SK-N-MC (cell line): ENCODE measurements at regions not wholly inside any gene's neighbourhood (a gene's known extent, or its start where the extent isn't known, plus 50 kb on each side); places are given as distances from the start of the nearest gene placed in this dataset.
"Not testable (repeated sequence)": the region's sequence is repeated elsewhere in the genome, so short reads cannot be mapped to it uniquely, and the experiment has no call there.

Source experiments
- DNase-seq: peaks from one replicate; pipeline ENCODE4 v3.0.0-alpha.2; 2011; ENCODE audit warnings: low read depth, low spot score
- H3K27ac ChIP-seq: fragments of 200-600 bp; sonication (generic); 2 replicates; pipeline ENCODE4 v1.5.1; 2016; ENCODE audit warnings: mixed run types
- H3K36me3 ChIP-seq: fragments of 200-600 bp; sonication (generic); 2 replicates; pipeline ENCODE4 v1.6.1; 2017; ENCODE audit warnings: antibody characterized with exemption, low read length, mixed read lengths; ENCODE audit not compliant: insufficient read depth
- H3K4me3 ChIP-seq: fragments of 200-600 bp; sonication (generic); 2 replicates; pipeline ENCODE4 v1.5.1; 2016
- H3K9ac ChIP-seq: fragments of 200-600 bp; sonication (generic); 2 replicates; pipeline ENCODE4 v1.8.0; 2017; ENCODE audit warnings: mixed run types, mixed read lengths; ENCODE audit not compliant: insufficient read length
- H3K9me3 ChIP-seq: fragments of 200-600 bp; sonication (generic); 2 replicates; pipeline ENCODE4 v1.6.1; 2017; ENCODE audit warnings: low read depth, mild to moderate bottlenecking, antibody characterized with exemption, low read length, moderate library complexity, mixed read lengths
- EZH2 ChIP-seq: fragments of 200-600 bp; sonication (generic); IDR thresholded peaks from one replicate; pipeline ENCODE4 v1.6.1; 2017; ENCODE audit warnings: antibody characterized with exemption
- FOXP2 ChIP-seq: optimal IDR thresholded peaks from 2 replicates; pipeline ENCODE3; 2011; ENCODE audit warnings: mild to moderate bottlenecking, moderate library complexity; ENCODE audit not compliant: insufficient read depth; ENCODE audit errors: extremely low read length, control extremely low read depth
- POLR2AphosphoS5 ChIP-seq: IDR thresholded peaks from 2 replicates; pipeline ENCODE4 v1.6.1; 2012; ENCODE audit warnings: mild to moderate bottlenecking, low read depth, low read length, borderline replicate concordance

DNA sequence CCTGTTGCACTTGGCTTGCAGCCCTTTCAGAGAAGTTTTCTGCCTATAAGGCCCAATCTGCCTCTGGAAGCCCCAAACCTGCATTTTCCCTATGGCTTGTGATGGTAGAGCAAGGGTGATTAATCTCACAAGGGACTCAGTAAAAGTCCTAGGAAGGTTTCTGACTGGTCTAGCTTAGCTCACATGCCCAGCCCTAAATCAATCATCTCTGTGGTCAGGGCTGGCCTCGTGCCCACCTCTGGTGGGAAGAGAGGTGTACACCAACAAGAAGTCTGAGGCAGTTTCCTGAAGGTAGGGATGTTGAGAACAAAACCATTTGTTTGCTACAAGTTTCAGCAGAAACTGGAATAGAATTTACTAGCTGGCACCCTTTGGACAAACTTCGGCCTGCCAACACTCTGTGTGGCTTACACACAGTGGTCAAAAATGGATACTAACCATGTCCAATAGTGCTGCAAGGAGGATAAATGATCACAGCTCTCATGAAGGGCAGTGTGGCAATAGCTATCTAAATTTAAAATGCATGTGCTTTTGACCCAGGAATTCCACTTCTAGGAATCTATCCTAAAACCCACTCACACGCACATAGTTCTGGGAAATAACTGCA is 96.4 kb downstream of the EN1 start:
- no peak for DNase-seq
- H3K9me3 ChIP-seq, result no peaks in the 10 kb centered on the region
- H3K4me3 ChIP-seq, result no peak overlapping the region
- no peaks in the 10 kb centered on the region for H3K36me3 ChIP-seq
- H3K9ac ChIP-seq, result no peak overlapping the region
- H3K27ac ChIP-seq, result no peak overlapping the region
- TF ChIP-seq EZH2 (no peak), FOXP2 (no peak), POLR2AphosphoS5 (no peak)

GRCh38 chr2:118748245-118748885 is 99.1 kb downstream of the EN1 start:
- no peaks in the 10 kb centered on the region for H3K36me3 ChIP-seq
- TF ChIP-seq EZH2 (no peak), POLR2AphosphoS5 (no peak), FOXP2 (no peak)
- no peak overlapping the region for H3K4me3 ChIP-seq
- no peak for DNase-seq
- no peaks in the 10 kb centered on the region for H3K9me3 ChIP-seq
- H3K27ac ChIP-seq, result no peak overlapping the region
- H3K9ac ChIP-seq, result no peak overlapping the region

GRCh38 chr2:118747637-118748036 is 99.8 kb downstream of the EN1 start:
- Histone ChIP-seq H3K36me3 (no peaks in the 10 kb centered on the region), H3K9ac (no peak overlapping the region), H3K9me3 (no peaks in the 10 kb centered on the region), H3K4me3 (no peak overlapping the region), H3K27ac (no peak overlapping the region)
- TF ChIP-seq FOXP2 (no peak), POLR2AphosphoS5 (no peak)
- DNase-seq, result no peak

GRCh38 chr2:118747066-118747465 is 100.4 kb downstream of the EN1 start:
- Histone ChIP-seq H3K27ac (no peak overlapping the region), H3K36me3 (no peaks in the 10 kb centered on the region), H3K9ac (no peak overlapping the region), H3K9me3 (no peaks in the 10 kb centered on the region), H3K4me3 (no peak overlapping the region)
- TF ChIP-seq EZH2 (no peak), FOXP2 (no peak), POLR2AphosphoS5 (no peak)
- DNase-seq, result no peak

DNA sequence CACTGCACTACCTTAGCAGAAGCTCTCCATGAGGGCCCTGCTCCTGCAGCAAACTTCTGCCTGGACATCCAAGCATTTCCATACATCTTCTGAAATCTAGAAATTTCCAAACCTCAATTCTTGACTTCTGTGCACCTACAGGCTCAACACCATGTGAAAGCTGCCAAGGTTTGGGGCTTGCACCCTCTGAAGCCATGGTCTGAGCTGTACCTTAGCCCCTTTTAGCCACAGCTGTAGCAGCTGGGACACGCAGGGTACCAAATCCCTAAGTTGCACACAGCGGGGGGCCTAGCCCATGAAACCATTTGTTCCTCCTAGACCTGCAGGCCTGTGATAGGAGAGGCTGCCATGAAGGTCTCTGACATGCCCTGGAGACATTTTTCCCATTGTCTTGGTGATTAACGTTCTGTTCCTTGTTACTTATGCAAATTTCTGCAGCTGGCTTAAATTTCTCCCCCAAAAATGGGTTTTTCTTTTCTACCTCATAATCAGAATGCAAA is 102.7 kb downstream of the EN1 start:
- H3K4me3 ChIP-seq, H3K9me3 ChIP-seq, H3K9ac ChIP-seq, H3K27ac ChIP-seq, H3K36me3 ChIP-seq, DNase-seq: not testable (repeated sequence)

DNA sequence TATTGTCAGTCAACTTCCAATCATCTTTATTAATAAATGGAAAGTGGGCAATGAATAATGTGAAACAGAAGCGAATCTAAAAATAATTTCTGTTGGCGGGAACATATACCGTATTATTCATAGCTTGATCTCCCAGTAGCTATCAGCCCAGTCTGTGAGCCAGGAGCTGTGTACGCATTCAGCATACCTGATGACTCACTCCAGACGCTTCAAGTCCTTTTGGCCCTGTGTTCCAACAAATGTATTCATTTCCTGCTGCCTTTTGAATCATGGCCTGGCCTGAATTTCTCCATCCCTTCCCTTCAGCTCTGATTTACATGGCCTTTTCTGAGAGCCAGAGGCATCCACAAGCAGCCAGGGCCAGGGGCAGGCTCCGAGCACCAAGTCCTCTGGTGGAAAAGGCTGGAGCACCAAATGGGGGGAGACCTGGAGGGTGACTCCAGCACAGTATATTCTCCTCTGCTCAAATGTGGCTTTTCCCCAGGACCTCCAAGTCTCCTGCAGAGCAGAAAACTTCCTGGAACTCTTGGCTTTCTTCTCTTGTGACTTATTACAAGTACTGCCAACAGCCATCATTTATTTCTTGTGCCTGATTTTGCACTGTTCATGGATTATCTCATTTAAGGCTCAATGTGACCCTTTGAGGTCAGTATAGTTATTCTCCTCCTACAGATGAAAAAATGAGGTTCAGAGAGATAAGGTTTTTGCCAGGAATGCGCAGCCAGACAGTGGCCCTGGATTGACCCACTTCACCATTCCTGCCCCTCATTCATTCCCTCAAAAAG is 108.7 kb downstream of the EN1 start:
- no peaks in the 10 kb centered on the region for H3K36me3 ChIP-seq
- DNase-seq, result no peak
- H3K27ac ChIP-seq, result no peak overlapping the region
- H3K4me3 ChIP-seq, result no peak overlapping the region
- no peaks in the 10 kb centered on the region for H3K9me3 ChIP-seq
- TF ChIP-seq EZH2, result no peak
- no peak for TF ChIP-seq FOXP2
- no peak for TF ChIP-seq POLR2AphosphoS5
- H3K9ac ChIP-seq, result no peak overlapping the region

DNA sequence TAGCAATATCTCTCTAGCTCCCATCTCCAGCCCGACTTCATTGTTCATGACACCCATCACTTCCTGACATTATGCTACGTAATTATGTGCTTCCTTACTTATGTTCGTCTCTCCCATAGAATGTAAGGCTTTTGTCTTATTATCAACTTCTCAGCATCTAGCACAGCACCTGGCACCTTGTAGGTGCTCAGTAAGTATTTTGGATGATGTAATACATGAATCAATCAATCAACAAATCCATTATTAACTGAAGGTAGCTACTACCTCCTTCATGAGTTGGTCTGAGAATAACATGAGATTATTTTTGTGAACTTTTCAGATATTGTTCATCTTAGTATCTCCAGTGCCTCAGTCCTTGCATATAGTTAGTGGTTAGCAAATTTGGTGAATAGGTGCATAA is 109.3 kb downstream of the EN1 start:
- no peak overlapping the region for H3K9ac ChIP-seq
- H3K4me3 ChIP-seq, result no peak overlapping the region
- H3K9me3 ChIP-seq, result no peaks in the 10 kb centered on the region
- no peak overlapping the region for H3K27ac ChIP-seq
- H3K36me3 ChIP-seq, result no peaks in the 10 kb centered on the region
- TF ChIP-seq FOXP2 (no peak), EZH2 (no peak), POLR2AphosphoS5 (no peak)
- no peak for DNase-seq

- Histone ChIP-seq H3K9ac (no peak overlapping the region), H3K27ac (no peak overlapping the region), H3K9me3 (no peaks in the 10 kb centered on the region), H3K4me3 (no peak overlapping the region), H3K36me3 (no peaks in the 10 kb centered on the region)
- DNase-seq, result no peak
- TF ChIP-seq POLR2AphosphoS5 (no peak), FOXP2 (no peak), EZH2 (no peak)
These were observed 109.8 kb downstream of the EN1 start for GRCh38 chr2:118737684-118738083.
